ENCODE measurements at regions not wholly inside any gene's neighbourhood (a gene's known extent, or its start where the extent isn't known, plus 50 kb on each side); places are given as distances from the start of the nearest gene placed in this dataset.
"Not testable (repeated sequence)": the region's sequence is repeated elsewhere in the genome, so short reads cannot be mapped to it uniquely, and the experiment has no call there.

- TF ChIP-seq CTCF (IDR thresholded peaks at IDR 0.05; ENCODE audit: extremely low read depth, insufficient read depth, missing control alignments) = no peak
- in situ Hi-C loops (cut with MboI; ENCODE audit: low pct_unique_long_range_greater_than_20kb, low sequenced_read_pairs, unreplicated experiment) = no loop called here
- DNase-seq (ENCODE audit: low spot score) = no peak
These were observed 427.2 kb downstream of the BUD13 start for GRCh38 chr11:116345575-116345974.

- DNase-seq (ENCODE audit: low spot score) = no peak
- no peak for TF ChIP-seq CTCF (IDR thresholded peaks at IDR 0.05; ENCODE audit: extremely low read depth, insufficient read depth, missing control alignments)
- in situ Hi-C loops (cut with MboI; ENCODE audit: low pct_unique_long_range_greater_than_20kb, low sequenced_read_pairs, unreplicated experiment) = no loop called here
These were observed 428.2 kb downstream of the BUD13 start for GRCh38 chr11:116344601-116345000.

- in situ Hi-C loops (cut with MboI; ENCODE audit: low pct_unique_long_range_greater_than_20kb, low sequenced_read_pairs, unreplicated experiment) = no loop called here
- TF ChIP-seq CTCF (IDR thresholded peaks at IDR 0.05; ENCODE audit: extremely low read depth, insufficient read depth, missing control alignments) = no peak
- no peak for DNase-seq (ENCODE audit: low spot score)
These were observed 429.5 kb downstream of the BUD13 start for GRCh38 chr11:116343270-116343669.

- TF ChIP-seq CTCF (IDR thresholded peaks at IDR 0.05; ENCODE audit: extremely low read depth, insufficient read depth, missing control alignments) = no peak
- DNase-seq (ENCODE audit: low spot score) = no peak
- in situ Hi-C loops (cut with MboI; ENCODE audit: low pct_unique_long_range_greater_than_20kb, low sequenced_read_pairs, unreplicated experiment) = no loop called here
These were observed 430.6 kb downstream of the BUD13 start for GRCh38 chr11:116342148-116342547.

GRCh38 chr11:116339306-116340098 lies 433.3 kb downstream of the BUD13 start:
- no peak for DNase-seq (ENCODE audit: low spot score)
- TF ChIP-seq CTCF (IDR thresholded peaks at IDR 0.05; ENCODE audit: extremely low read depth, insufficient read depth, missing control alignments) = no peak
- in situ Hi-C loops (cut with MboI; ENCODE audit: low pct_unique_long_range_greater_than_20kb, low sequenced_read_pairs, unreplicated experiment) = no loop called here

- DNase-seq (ENCODE audit: low spot score); in situ Hi-C loops (cut with MboI; ENCODE audit: low pct_unique_long_range_greater_than_20kb, low sequenced_read_pairs, unreplicated experiment): not testable (repeated sequence)
These were observed 434.3 kb downstream of the BUD13 start for GRCh38 chr11:116338500-116338899.

GRCh38 chr11:116336540-116336939 lies 436.2 kb downstream of the BUD13 start:
- no peak for TF ChIP-seq CTCF (IDR thresholded peaks at IDR 0.05; ENCODE audit: extremely low read depth, insufficient read depth, missing control alignments)
- in situ Hi-C loops (cut with MboI; ENCODE audit: low pct_unique_long_range_greater_than_20kb, low sequenced_read_pairs, unreplicated experiment) = no loop called here
- no peak for DNase-seq (ENCODE audit: low spot score)

Measured in GM13977 (cell line).